HepG2 (cell line): ENCODE measurements at regions not wholly inside any gene's neighbourhood (a gene's known extent, or its start where the extent isn't known, plus 50 kb on each side); places are given as distances from the start of the nearest gene placed in this dataset.

Experiments
- GABPA ChIP-seq, 2 experiments: IDR thresholded peaks; 2 replicates each; pipeline ENCODE4 v1.6.1; 2011 to 2016; ENCODE audit warnings: low read depth in 2 of 2, low read length in 1 of 2, missing biosample characterization in 1 of 2, missing genetic modification characterization in 1 of 2
- HMG20A ChIP-seq: IDR thresholded peaks from 2 replicates; pipeline ENCODE4 v1.6.1; 2016; ENCODE audit warnings: borderline replicate concordance
- MEIS1 ChIP-seq: sonication (generic); formaldehyde crosslinking; IDR thresholded peaks from 2 replicates; pipeline ENCODE4 v1.9.0; 2021; ENCODE audit warnings: mild to moderate bottlenecking, missing genetic modification reagents, moderate library complexity, borderline replicate concordance
- RBFOX2 ChIP-seq: fragments of 200-400 bp; formaldehyde crosslinking; IDR thresholded peaks from 2 replicates; pipeline ENCODE4 v1.6.1; 2017; ENCODE audit warnings: low read depth, mild to moderate bottlenecking, low read length
- TAF1 ChIP-seq: sonication (generic); formaldehyde crosslinking; IDR thresholded peaks from 2 replicates; pipeline ENCODE4 v1.4.0; 2020; ENCODE audit warnings: missing genetic modification reagents
- TBP ChIP-seq: sonication (generic); formaldehyde crosslinking; IDR thresholded peaks from 2 replicates; pipeline ENCODE4 v1.5.0; 2020; ENCODE audit warnings: missing genetic modification reagents
- TIGD3 ChIP-seq: sonication (generic); formaldehyde crosslinking; IDR thresholded peaks from 2 replicates; pipeline ENCODE4 v1.5.1; 2020; ENCODE audit warnings: mild to moderate bottlenecking, missing genetic modification reagents, borderline replicate concordance
- ZNF10 ChIP-seq: sonication (generic); formaldehyde crosslinking; IDR thresholded peaks from 2 replicates; pipeline ENCODE4 v1.4.0; 2020; ENCODE audit warnings: mild to moderate bottlenecking, low read depth, missing genetic modification reagents, borderline replicate concordance
- ZNF598 ChIP-seq: sonication (generic); formaldehyde crosslinking; IDR thresholded peaks from 2 replicates; pipeline ENCODE4 v1.5.1; 2020; ENCODE audit warnings: mild to moderate bottlenecking, missing genetic modification reagents, borderline replicate concordance
- ZNF768 ChIP-seq: sonication (generic); formaldehyde crosslinking; IDR thresholded peaks from 2 replicates; pipeline ENCODE4 v1.4.0; 2020; ENCODE audit warnings: missing genetic modification reagents
- ZNF781 ChIP-seq: sonication (generic); formaldehyde crosslinking; IDR thresholded peaks from 2 replicates; pipeline ENCODE4 v1.5.1; 2020; ENCODE audit warnings: borderline replicate concordance, mild to moderate bottlenecking, missing genetic modification reagents; ENCODE audit errors: not compliant biosample characterization
- ZNF792 ChIP-seq: IDR thresholded peaks from 2 replicates; pipeline ENCODE4 v1.6.1; 2016
- TF ChIP-seq, protein P1 (sequence below): sonication (generic); formaldehyde crosslinking; IDR thresholded peaks from 2 replicates; pipeline ENCODE4 v1.4.0; 2020; ENCODE audit warnings: missing genetic modification reagents, mild to moderate bottlenecking, borderline replicate concordance

- no peak for TF ChIP-seq TAF1 (CRISPR knock-in tag)
- no peak for TF ChIP-seq MEIS1 (CRISPR knock-in tag)
- no peak for TF ChIP-seq TBP (CRISPR knock-in tag)
- no peak for TF ChIP-seq TIGD3 (CRISPR knock-in tag)
- TF ChIP-seq RBFOX2 = no peak
- no peak for TF ChIP-seq ZNF792 (CRISPR knock-in tag)
- TF ChIP-seq ZNF768 (CRISPR knock-in tag) = no peak
- no peak for TF ChIP-seq ZNF598 (CRISPR knock-in tag)
- TF ChIP-seq GABPA (IDR thresholded peaks at IDR 0.05; ENCODE audit: low read depth, low read length) = no peak
- TF ChIP-seq GABPA (CRISPR knock-in tag; IDR thresholded peaks at IDR 0.05; ENCODE audit: low read depth) = no peak
- TF ChIP-seq ZNF781 (CRISPR knock-in tag) = no peak
- TF ChIP-seq HMG20A (CRISPR knock-in tag) = no peak
- TF ChIP-seq, protein P1, sequence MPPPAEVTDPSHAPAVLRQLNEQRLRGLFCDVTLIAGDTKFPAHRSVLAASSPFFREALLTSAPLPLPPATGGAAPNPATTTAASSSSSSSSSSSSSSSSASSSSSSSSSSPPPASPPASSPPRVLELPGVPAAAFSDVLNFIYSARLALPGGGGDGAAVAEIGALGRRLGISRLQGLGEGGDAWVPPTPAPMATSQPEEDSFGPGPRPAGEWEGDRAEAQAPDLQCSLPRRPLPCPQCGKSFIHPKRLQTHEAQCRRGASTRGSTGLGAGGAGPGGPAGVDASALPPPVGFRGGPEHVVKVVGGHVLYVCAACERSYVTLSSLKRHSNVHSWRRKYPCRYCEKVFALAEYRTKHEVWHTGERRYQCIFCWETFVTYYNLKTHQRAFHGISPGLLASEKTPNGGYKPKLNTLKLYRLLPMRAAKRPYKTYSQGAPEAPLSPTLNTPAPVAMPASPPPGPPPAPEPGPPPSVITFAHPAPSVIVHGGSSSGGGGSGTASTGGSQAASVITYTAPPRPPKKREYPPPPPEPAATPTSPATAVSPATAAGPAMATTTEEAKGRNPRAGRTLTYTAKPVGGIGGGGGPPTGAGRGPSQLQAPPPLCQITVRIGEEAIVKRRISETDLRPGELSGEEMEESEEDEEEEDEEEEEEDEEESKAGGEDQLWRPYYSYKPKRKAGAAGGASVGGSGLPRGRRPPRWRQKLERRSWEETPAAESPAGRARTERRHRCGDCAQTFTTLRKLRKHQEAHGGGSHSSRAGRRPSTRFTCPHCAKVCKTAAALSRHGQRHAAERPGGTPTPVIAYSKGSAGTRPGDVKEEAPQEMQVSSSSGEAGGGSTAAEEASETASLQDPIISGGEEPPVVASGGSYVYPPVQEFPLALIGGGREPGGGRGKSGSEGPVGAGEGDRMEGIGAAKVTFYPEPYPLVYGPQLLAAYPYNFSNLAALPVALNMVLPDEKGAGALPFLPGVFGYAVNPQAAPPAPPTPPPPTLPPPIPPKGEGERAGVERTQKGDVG (CRISPR knock-in tag) = no peak
- TF ChIP-seq ZNF10 = no peak
Measured at GRCh38 chr9:90055226-90055625, 450.4 kb downstream of the GADD45G start.
